Transverse colon (tissue), 4 donors: ENCODE measurements at regions not wholly inside any gene's neighbourhood (a gene's known extent, or its start where the extent isn't known, plus 50 kb on each side); places are given as distances from the start of the nearest gene placed in this dataset.

ENCODE experiments used
- POLR2AphosphoS5 ChIP-seq, 3 donors: sonication (generic); formaldehyde crosslinking; IDR thresholded peaks; one replicate each; pipeline ENCODE4 v1.6.1; 2016; ENCODE audit warnings: antibody characterized with exemption in 3 of 3
- TF ChIP-seq, protein P1 (sequence below), 5 experiments: fragments of 200-600 bp in 3 of 5; fragments of 450-650 bp in 2 of 5; sonication (generic) in 3 of 5; IDR thresholded peaks; 1 replicate in 2 of 5; 2 replicates in 3 of 5; pipeline ENCODE4 v1.5.1; 2016 to 2017; ENCODE audit warnings: antibody characterized with exemption in 5 of 5, inconsistent platforms in 3 of 5, mild to moderate bottlenecking in 2 of 5, moderate library complexity in 1 of 5

DNA sequence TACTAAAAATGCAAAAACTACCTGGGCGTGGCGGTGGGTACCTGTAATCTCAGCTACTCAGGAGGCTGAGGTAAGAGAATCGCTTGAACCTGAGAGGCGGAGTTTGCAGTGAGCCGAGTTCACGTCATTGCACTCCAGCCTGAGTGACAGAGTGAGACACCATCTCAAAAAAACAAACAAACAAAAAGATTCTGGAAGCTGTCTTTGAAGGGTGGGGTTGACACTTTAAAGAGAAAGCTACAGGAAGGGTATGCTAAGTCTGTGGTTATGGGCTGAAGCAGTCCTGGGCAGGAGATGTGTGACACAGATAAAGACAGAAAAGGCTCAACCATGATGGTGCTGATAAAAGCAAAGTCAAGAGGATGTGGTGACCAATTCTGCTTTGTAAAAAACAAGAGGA, 328.5 kb upstream of the AMELY start:
- TF ChIP-seq, protein P1, sequence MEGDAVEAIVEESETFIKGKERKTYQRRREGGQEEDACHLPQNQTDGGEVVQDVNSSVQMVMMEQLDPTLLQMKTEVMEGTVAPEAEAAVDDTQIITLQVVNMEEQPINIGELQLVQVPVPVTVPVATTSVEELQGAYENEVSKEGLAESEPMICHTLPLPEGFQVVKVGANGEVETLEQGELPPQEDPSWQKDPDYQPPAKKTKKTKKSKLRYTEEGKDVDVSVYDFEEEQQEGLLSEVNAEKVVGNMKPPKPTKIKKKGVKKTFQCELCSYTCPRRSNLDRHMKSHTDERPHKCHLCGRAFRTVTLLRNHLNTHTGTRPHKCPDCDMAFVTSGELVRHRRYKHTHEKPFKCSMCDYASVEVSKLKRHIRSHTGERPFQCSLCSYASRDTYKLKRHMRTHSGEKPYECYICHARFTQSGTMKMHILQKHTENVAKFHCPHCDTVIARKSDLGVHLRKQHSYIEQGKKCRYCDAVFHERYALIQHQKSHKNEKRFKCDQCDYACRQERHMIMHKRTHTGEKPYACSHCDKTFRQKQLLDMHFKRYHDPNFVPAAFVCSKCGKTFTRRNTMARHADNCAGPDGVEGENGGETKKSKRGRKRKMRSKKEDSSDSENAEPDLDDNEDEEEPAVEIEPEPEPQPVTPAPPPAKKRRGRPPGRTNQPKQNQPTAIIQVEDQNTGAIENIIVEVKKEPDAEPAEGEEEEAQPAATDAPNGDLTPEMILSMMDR (IDR thresholded peaks at IDR 0.05): no peak
- no peak for TF ChIP-seq POLR2AphosphoS5 (IDR thresholded peaks at IDR 0.05)
